Calu3 (cell line): ENCODE measurements at regions not wholly inside any gene's neighbourhood (a gene's known extent, or its start where the extent isn't known, plus 50 kb on each side); places are given as distances from the start of the nearest gene placed in this dataset.
"Not testable (repeated sequence)": the region's sequence is repeated elsewhere in the genome, so short reads cannot be mapped to it uniquely, and the experiment has no call there.

Experiments used
- BruUV-seq: library from RNA; stranded (reverse); fragments of 400-500 nt; replicated peaks from 2 replicates; lab custom pipeline; 2021; lab: Mats Ljungman, UMichigan
- CTCF ChIA-PET: fragments of 300-600 bp; sonication (Branson Sonifier 250); formaldehyde crosslinking; loops from one replicate; lab custom pipeline; 2022; ENCODE audit warnings: antibody characterized with exemption; lab: Charles Lee
- DNase-seq: peaks from one replicate; pipeline ENCODE4 v3.0.0; 2022
- H3K27ac Mint-ChIP-seq: one replicate; pipeline ENCODE4 v1.8.0; 2022; ENCODE audit warnings: mixed read lengths; ENCODE audit not compliant: unreplicated experiment
- H3K27me3 Mint-ChIP-seq: one replicate; pipeline ENCODE4 v1.8.0; 2022; ENCODE audit warnings: mixed read lengths; ENCODE audit not compliant: unreplicated experiment
- H3K36me3 Mint-ChIP-seq: one replicate; pipeline ENCODE4 v1.8.0; 2022; ENCODE audit warnings: mild to moderate bottlenecking, moderate library complexity, mixed read lengths; ENCODE audit not compliant: insufficient read depth, unreplicated experiment
- H3K4me1 Mint-ChIP-seq: one replicate; pipeline ENCODE4 v1.8.0; 2022; ENCODE audit warnings: mild to moderate bottlenecking, low read depth, mixed read lengths; ENCODE audit not compliant: unreplicated experiment
- H3K4me3 Mint-ChIP-seq: one replicate; pipeline ENCODE4 v1.8.0; 2022; ENCODE audit warnings: mild to moderate bottlenecking, low read depth, moderate library complexity, mixed read lengths; ENCODE audit not compliant: unreplicated experiment
- H3K9me3 Mint-ChIP-seq: one replicate; pipeline ENCODE4 v1.8.0; 2022; ENCODE audit warnings: low read depth, mixed read lengths; ENCODE audit not compliant: unreplicated experiment
- intact Hi-C: fragments of 100-400 bp; cut with micrococcal nuclease; formaldehyde crosslinking; loops from one replicate; pipeline ENCODE4 v1.10.0; 2022; ENCODE audit not compliant: unreplicated experiment
- TF ChIP-seq, protein P1 (sequence below): fragments of 200-600 bp; IDR thresholded peaks from one replicate; pipeline ENCODE4 v1.8.0; 2022; ENCODE audit warnings: antibody characterized with exemption; ENCODE audit not compliant: unreplicated experiment

DNA sequence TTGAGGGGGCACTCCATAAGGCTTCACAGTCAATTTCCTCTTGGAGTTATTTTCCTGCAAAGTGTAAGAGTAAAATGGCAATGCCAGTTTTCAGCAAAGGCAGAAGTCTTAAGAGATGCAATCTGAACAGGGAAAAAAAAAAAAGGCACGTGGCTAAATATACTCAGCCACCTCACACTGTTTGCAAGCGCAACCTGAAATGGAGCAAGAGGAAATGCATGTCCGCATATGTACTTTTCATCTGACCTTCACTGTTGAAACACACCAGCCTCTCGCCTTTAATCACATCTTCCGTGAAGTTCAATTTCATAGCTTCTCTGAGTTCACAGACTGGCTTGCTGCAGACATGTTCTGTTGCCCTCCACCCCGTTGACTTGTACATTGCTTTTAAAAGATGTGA is 101.4 kb downstream of the KATNIP start:
- intact Hi-C loops = no loop called here
- Mint-ChIP-seq H3K27me3 (no peaks in the 10 kb centered on the region), H3K4me3 (no peak overlapping the region), H3K36me3 (no peaks in the 10 kb centered on the region), H3K9me3 (no peaks in the 10 kb centered on the region), H3K4me1 (peaks cover 9% of the 10 kb centered on the region), H3K27ac (no peak overlapping the region)
- no TSS peak for BruUV-seq
- DNase-seq = no peak
- TF ChIP-seq, protein P1, sequence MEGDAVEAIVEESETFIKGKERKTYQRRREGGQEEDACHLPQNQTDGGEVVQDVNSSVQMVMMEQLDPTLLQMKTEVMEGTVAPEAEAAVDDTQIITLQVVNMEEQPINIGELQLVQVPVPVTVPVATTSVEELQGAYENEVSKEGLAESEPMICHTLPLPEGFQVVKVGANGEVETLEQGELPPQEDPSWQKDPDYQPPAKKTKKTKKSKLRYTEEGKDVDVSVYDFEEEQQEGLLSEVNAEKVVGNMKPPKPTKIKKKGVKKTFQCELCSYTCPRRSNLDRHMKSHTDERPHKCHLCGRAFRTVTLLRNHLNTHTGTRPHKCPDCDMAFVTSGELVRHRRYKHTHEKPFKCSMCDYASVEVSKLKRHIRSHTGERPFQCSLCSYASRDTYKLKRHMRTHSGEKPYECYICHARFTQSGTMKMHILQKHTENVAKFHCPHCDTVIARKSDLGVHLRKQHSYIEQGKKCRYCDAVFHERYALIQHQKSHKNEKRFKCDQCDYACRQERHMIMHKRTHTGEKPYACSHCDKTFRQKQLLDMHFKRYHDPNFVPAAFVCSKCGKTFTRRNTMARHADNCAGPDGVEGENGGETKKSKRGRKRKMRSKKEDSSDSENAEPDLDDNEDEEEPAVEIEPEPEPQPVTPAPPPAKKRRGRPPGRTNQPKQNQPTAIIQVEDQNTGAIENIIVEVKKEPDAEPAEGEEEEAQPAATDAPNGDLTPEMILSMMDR = no peak
- CTCF ChIA-PET = no interaction called here

DNA sequence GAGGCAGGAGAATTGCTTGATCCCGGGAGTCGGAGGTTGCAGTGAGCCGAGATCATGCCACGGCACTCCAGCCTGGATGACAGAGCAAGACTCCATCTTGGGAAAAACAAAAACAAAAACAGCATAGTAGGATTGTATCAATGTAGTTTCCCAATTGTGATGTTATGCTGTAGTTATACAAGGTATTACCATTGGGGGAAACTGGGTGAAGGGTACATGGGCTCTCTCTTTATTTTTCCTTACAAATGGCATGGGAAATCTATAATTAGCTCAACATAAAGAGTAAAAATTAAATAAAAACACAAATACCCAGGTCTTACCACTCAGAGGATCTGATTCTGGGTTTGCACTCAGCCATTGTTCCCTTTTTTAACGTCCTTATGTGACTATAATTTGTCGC is 107.9 kb downstream of the KATNIP start:
- H3K27ac Mint-ChIP-seq = no peak overlapping the region
- intact Hi-C loops = no loop called here
- H3K36me3 Mint-ChIP-seq = no peaks in the 10 kb centered on the region
- no peaks in the 10 kb centered on the region for H3K27me3 Mint-ChIP-seq
- no peak for DNase-seq
- no peaks in the 10 kb centered on the region for H3K9me3 Mint-ChIP-seq
- no TSS peak for BruUV-seq
- CTCF ChIA-PET = no interaction called here
- H3K4me3 Mint-ChIP-seq = no peak overlapping the region
- TF ChIP-seq, protein P1 = no peak
- H3K4me1 Mint-ChIP-seq = no peaks in the 10 kb centered on the region

DNA sequence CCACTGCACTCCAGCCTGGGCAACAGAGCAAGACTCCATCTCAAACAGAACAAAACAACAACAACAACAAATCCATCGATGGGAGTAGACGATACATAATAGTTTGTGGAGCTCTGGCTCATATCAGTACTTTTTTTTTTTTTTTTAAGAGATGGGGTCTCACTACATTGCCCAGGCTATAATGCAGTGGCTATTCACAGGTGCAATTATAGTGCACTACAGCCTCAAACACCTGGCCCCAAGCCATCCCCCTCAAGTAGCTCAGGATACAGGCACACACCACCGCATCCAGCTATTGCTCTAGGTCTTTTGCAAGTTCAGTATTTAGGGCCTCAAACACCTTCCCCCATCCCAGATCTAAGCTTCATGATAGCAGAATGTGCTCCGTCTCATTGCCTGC is 110.6 kb downstream of the KATNIP start:
- no TSS peak for BruUV-seq
- DNase-seq = no peak
- Mint-ChIP-seq H3K27me3 (no peaks in the 10 kb centered on the region), H3K36me3 (no peaks in the 10 kb centered on the region), H3K4me1 (no peaks in the 10 kb centered on the region), H3K4me3 (no peak overlapping the region), H3K27ac (no peak overlapping the region), H3K9me3 (no peaks in the 10 kb centered on the region)
- TF ChIP-seq, protein P1 = no peak
- intact Hi-C loops = no loop called here
- CTCF ChIA-PET = interaction anchor here (0.7 kb wide), 2 partner anchors 117 to 125 kb away, joined by 3 to 8 read pairs; no protein-coding TSS in a partner anchor

DNA sequence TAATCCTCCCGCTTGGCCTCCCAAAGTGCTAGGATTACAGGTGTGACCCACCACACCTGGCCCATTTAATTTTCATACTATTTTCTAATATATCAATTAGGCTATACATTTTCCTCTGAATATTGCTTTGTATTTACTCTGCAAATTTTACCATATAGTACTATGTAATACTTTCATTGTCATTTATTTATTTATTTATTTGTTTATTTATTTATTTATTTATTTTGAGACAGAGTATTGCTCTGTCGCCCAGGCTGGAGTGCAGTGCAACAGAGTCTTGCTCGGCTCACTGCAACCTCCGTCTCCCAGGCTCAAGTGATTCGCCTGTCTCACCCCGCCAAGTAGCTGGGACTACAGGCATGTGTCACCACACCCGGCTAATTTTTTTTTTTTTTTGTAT is 113.3 kb downstream of the KATNIP start:
- H3K27me3 Mint-ChIP-seq, H3K36me3 Mint-ChIP-seq, H3K4me3 Mint-ChIP-seq, intact Hi-C loops, H3K4me1 Mint-ChIP-seq, H3K27ac Mint-ChIP-seq, BruUV-seq, DNase-seq, H3K9me3 Mint-ChIP-seq, CTCF ChIA-PET: not testable (repeated sequence)

DNA sequence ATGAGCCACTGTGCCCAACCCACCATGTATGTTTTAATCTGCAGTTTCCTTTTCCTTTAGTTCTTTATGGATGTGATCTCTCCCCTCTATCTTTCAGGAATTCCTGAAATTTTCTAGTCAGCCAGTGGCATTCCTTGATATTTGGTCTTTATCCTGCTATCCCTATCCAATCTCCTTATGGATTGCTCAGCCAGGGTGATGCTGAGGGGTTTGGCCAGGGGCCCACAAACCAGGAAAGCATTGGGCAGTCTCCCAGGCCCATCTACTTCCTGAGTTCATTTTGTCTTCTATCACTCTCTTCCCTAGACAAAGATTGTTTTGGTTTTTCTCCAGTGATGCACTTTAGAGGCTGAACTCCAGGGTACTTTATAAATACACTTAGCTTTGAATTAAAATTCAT is 115.9 kb downstream of the KATNIP start:
- TF ChIP-seq, protein P1 = no peak
- intact Hi-C loops = no loop called here

More for the DNA sequence above, 115.9 kb downstream of the KATNIP start:
- no peak overlapping the region for H3K4me3 Mint-ChIP-seq
- BruUV-seq = no TSS peak
- H3K27ac Mint-ChIP-seq = no peak overlapping the region
- H3K36me3 Mint-ChIP-seq = no peaks in the 10 kb centered on the region
- H3K27me3 Mint-ChIP-seq = no peaks in the 10 kb centered on the region
- H3K4me1 Mint-ChIP-seq = no peaks in the 10 kb centered on the region
- DNase-seq = no peak
- CTCF ChIA-PET = no interaction called here
- H3K9me3 Mint-ChIP-seq = no peaks in the 10 kb centered on the region
